HG03039 (cell line): ENCODE measurements at regions not wholly inside any gene's neighbourhood (a gene's known extent, or its start where the extent isn't known, plus 50 kb on each side); places are given as distances from the start of the nearest gene placed in this dataset.
"Not testable (repeated sequence)": the region's sequence is repeated elsewhere in the genome, so short reads cannot be mapped to it uniquely, and the experiment has no call there.

ENCODE experiments used
- ATAC-seq: cut with Tn5 transposase; IDR thresholded peaks from one replicate; pipeline ENCODE4 v1.9.1; 2021; ENCODE audit warnings: mild to moderate bottlenecking, moderate library complexity; ENCODE audit not compliant: unreplicated experiment

DNA sequence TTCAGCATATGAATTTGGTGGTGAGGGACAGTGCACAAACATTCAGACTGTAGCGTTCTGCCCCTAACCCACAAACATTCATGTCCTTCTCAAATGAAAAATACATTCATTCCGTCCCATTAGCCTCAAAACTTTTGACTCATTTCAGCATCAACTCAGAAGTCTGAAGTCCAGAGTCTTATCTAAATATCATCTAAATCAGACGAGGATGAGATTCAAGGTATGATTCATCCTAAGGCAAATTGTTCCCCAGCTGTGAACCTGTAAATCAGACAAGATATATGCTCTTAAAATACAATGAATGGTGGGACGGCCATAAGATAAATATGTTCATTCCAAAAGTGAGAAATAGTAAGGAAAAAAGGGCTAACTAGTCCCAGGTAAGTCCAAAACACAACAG, 1195.6 kb upstream of the ADGRL4 start:
- ATAC-seq, result no peak

GRCh38 chr1:80194221-80194620, 1187.7 kb upstream of the ADGRL4 start:
- ATAC-seq, result no peak

DNA sequence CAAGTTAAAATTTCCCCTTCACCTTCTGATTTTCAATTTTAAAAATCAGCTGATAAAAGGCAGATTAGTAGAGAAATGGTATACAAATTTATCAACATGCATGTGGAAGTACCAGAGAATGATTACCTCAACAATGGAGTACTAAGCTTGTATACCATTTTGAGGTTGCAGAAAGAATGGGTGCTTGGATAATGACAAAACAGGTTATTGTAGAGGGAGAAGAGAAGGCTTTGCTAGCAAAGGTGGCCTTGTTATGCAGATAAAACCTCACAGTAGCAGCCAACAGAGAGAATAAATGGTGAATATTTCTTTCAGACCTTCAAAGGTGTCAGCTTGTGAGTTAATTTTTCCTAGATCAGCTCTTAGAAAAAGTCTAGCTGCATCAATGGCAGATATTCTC, 1174.9 kb upstream of the ADGRL4 start:
- no peak for ATAC-seq

DNA sequence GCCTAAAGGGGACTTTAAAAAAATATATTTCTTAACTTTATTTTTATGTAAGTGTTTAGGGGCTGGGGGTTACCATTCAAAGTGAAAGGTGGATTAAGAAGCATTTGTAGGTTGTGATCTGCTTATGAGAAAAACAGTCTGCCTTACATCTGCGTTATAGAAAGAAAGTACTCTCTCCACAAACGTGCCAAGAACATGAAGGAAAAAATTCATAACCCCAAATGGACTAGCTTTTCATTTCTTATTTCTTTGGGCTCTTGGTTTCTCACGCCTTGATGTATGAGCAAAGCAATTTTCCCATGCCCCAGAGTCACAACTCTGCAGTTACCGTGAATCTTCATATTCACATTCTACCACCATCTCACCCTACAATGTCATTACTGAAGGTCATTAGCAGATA, 1165.1 kb upstream of the ADGRL4 start:
- ATAC-seq, result no peak

DNA sequence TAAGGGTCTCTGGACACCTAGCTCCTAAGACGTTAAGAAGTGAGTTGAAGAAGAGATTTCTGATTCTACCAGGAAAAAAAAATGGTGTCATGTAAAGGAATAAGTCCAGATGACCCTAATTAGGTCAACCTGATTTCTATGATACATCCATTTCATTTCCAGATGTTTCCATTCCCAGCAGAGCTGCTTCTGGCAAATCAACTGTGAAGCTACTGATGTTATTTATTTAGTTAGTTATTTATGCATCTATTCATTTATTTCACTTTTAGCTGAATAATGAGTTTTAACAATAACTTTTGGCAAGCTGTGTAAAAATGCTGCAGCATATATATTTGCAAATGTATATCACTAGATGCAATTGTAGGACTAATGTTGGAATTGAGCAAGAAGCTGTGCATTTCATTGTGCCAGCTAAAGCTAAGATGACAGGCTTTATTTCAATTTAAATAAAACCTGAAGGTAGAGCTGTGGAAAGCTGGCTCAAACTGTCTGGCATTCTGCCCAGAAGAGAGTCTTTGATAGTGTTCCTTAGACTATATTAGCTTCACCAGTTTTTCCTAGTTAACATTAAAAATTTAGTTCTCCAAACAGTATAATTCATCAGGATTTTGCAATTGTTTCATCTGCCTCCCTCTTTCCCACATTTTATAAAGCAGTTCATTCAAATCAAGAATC, 1164.4 kb upstream of the ADGRL4 start:
- no peak for ATAC-seq

GRCh38 chr1:80164150-80164549, 1157.6 kb upstream of the ADGRL4 start:
- no peak for ATAC-seq

DNA sequence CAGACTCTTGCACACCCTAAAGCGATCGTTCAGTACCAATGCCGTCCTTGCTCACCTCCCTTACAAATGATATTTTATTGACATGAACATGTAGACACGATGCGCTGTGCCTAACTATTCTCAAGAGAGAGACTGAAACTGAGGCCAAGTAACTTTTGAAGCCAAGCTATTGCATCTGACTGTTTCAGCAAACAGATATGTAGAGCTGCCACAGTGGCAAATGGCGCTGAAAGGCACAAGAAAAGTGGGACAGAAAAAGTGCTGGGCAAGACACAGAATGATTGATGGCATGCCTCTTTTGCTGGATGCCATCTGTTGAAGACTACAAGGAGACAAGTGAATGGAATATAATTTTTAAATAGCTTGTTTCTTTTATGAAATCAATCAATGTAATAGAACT, 1157.2 kb upstream of the ADGRL4 start:
- ATAC-seq, result no peak

DNA sequence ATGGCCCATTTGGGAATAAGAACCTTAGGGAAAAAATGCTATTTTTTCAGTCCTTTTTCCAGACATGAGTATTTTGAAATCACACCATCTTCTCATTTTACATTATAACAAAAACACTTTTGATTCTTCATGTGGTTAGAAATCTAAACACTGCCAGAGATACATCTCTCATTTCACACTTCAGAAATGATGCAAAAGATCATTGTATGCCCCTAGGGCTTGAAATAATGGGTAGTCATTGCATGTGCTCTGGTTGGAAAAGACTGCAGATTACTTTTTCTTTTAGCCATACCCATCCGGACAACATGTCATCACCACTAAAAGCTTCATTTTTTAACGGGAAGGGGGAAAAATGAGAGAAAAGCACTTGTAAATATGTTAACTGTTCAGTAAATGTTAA, 1152.2 kb upstream of the ADGRL4 start:
- no peak for ATAC-seq

- no peak for ATAC-seq
Measured at GRCh38 chr1:80158266-80158665, 1151.7 kb upstream of the ADGRL4 start.

DNA sequence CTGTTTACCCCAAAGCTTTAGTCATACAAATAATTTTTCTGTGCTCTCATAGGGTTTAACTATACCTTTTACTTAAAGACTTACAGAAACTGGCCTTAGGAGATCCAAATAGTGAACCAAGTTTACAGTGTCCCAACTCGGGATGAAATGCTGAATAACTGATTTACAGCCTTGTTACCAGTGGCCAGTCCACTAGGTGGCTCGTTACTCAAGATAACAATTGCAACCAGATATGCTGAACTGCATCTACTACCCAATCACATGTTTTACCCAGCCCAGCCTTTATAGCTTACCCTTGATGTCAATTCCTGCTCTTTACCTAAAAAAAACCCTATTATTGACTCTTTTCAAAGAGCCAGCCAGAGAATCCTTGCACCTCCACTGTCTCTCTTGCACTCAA, 1148.8 kb upstream of the ADGRL4 start:
- ATAC-seq, result no peak

DNA sequence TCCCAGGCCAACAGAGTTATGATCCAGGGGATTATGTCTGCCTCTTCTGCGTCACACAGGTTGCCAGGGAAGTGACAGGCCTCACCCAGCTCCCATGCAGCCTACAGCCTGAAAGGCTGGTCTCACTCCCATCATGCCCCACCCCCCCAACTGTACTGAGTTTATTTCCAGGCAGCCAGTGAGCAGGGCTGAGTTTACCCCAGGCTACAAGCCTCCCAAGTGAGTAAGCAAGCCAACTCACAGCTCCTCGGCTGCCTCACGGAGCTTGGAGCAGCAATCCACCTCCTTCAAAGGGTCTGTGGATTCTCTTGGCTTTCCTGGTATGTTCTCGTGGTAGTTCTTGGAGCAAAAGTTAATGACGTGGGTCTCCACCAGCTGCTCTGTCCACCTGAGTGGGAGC, 1147.6 kb upstream of the ADGRL4 start:
- no peak for ATAC-seq

DNA sequence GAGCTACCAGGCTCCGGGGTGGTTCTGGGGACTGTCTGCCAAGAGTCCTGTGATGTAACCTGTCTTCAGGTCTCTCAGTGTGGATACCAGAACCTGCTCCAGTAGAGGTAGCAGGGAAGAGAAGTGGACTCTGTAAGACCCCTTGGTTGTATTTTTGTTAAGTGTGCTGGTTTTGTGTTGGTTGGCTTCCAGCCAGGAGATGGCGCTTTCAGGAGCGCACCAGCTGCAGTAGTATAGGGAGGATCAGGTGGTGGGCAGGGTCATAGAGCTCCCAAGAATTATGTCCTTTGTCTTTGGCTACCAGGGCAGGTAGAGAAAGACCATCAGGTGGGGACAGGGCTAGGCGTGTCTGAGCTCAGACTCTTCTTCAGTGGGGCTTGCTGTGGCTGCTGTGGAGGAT, 1147.2 kb upstream of the ADGRL4 start:
- ATAC-seq, result no peak

DNA sequence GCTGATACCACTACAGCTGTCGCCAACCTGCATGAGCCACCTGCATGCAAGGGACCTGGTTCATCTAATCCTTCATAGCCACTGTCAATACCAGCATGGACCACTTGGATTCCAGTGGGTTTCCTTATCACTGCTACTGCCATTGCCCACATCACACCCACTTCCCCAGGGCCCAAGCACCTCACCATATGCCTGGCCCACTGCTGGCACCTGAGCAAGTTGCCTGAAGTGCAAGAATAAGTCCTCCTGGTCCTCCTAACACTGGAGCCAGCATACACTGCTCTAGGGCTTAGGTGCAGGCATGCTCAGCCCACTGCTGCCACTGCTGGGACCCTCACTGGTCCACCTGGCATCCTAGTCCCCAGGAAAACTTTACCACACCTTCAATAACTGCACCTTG, 1136.8 kb upstream of the ADGRL4 start:
- no peak for ATAC-seq

DNA sequence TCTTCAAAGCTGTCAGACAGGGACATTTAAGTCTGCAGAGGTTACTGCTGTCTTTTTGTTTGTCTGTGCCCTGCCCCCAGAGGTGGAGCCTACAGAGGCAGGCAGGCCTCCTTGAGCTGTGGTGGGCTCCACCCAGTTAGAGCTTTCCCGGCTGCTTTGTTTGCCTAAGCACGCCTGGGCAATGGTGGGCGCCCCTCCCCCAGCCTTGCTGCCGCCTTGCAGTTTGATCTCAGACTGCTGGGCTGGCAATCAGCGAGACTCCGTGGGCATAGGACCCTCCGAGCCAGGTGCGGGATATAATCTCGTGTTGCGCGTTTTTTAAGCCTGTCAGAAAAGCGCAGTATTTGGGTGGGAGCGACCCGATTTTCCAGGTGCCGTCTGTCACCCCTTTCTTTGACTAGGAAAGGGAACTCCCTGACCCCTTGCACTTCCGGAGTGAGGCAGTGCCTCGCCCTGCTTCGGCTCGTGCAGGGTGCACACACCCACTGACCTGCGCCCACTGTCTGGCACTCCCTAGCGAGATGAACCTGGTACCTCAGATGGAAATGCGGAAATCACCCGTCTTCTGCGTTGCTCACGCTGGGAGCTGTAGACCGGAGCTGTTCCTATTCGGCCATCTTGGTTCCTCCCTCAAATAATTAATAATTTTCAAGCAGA, 1131.5 kb upstream of the ADGRL4 start:
- ATAC-seq, result not testable (repeated sequence)

- ATAC-seq, result no peak
Measured at GRCh38 chr1:80113168-80114038, 1106.9 kb upstream of the ADGRL4 start.

GRCh38 chr1:80101159-80101558, 1094.6 kb upstream of the ADGRL4 start:
- ATAC-seq, result no peak

DNA sequence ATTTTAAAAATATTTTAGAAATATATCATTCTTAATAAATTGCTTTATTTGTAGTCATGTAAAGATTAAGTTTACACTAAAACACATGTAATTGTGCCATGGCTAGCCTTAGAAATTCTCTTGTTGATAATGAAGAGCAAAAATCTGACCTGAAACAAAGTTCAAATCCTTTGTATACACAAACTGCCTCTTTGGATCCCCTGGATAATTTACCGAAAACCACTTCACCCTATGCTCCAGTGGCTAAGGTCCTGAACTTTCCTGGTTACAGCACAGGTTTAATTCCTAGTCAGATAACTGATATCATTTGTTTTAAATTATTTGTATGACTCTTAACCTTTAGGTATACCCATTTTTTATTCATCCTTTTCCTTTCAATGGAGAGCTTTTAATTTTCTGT, 1093.2 kb upstream of the ADGRL4 start:
- no peak for ATAC-seq

DNA sequence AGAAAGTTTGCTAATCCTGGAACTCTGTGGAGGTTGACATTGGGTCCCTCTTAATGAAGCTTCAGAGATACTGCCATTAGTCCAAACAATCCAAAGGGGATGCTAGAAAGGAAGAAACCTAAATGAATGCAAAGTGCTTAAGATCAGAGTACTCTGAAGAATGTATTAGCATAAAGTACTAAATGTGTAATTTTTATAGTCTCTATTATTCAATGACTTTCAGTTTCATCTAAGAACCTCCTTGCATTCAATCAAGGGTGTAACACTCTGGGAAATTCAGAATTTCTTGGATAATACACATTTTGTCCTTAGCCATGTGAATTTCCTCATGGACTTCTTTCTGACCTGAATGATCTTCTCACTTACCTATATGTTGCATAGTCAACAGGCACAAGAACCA, 1078.5 kb upstream of the ADGRL4 start:
- ATAC-seq, result no peak

DNA sequence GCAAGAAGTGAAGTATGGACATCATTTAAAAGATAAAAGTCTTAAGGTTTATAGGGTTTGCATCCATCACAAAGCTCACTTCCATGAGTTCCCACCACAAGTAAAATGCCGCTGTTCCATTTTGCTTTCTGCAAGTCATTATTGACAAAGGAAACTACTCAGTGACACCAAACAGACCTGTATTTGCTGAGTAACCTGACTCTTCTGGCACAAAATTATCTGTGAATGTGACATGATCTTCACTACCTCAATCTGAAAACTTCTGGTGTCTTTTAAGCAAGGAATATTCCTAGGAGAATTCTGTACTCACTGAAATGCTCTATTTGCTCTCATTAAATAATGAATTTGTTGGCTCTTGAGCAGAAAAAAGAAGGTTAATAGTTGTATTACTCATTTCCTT, 1077.4 kb upstream of the ADGRL4 start:
- no peak for ATAC-seq

DNA sequence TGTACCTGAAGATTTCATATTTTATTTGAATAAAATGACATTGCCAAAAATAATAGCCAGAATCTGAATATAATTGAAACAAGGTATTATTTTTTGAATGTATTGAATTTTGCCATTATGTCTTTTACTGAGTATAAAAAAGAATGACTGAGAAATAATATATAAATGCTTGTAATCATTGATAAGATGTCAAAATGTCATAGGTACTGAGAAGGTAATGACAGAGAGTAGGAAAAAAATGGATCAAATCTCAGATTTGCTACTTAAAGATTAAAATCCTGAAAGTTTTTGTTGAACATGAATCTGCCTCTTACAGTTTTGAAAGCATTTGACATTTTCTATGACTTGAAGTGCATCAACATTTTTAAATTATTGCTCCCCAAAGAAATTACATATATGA, 1069.9 kb upstream of the ADGRL4 start:
- no peak for ATAC-seq

GRCh38 chr1:80075351-80075750, 1068.8 kb upstream of the ADGRL4 start:
- ATAC-seq, result no peak

DNA sequence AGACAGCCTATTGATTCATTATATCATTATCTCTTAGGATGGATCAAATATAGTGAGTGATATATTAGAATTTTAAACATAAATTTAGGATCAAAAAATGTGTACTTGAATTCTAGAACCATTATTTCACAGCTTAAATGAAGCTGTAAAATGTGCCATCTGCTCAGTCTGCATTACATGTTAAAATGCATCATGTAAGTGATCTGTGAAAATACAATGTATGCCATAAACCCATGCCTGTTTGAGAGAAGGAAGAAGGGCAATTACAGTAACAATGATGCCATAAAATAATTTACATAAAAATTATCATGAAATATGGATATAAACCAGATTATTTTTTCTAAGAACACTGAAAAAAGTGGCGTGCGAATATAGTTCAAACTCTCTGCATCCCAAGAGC, 1066.0 kb upstream of the ADGRL4 start:
- no peak for ATAC-seq
